Memory B cell (primary cell): ENCODE measurements at regions not wholly inside any gene's neighbourhood (a gene's known extent, or its start where the extent isn't known, plus 50 kb on each side); places are given as distances from the start of the nearest gene placed in this dataset.
"Not testable (repeated sequence)": the region's sequence is repeated elsewhere in the genome, so short reads cannot be mapped to it uniquely, and the experiment has no call there.

Experiments used
- ATAC-seq: fragments of 150-1000 bp; cut with Tn5 transposase; 2 replicates; pipeline ENCODE4 v1.10.0; 2021; ENCODE audit warnings: low read depth, mild to moderate bottlenecking, moderate library complexity
- DNase-seq, 2 donors: peaks; one replicate each; pipeline ENCODE4 v3.0.0; 2022; ENCODE audit warnings: low spot score in 2 of 2
- H3K27ac Mint-ChIP-seq: one replicate; pipeline ENCODE4 v1.8.0; 2022; ENCODE audit warnings: mild to moderate bottlenecking, moderate library complexity, mixed read lengths
- H3K27me3 Mint-ChIP-seq: one replicate; pipeline ENCODE4 v1.8.0; 2022; ENCODE audit warnings: mixed read lengths
- H3K36me3 Mint-ChIP-seq: one replicate; pipeline ENCODE4 v1.8.0; 2022; ENCODE audit warnings: mild to moderate bottlenecking, mixed read lengths
- H3K4me1 Mint-ChIP-seq: one replicate; pipeline ENCODE4 v1.8.0; 2022; ENCODE audit warnings: mixed read lengths
- H3K4me3 Mint-ChIP-seq: one replicate; pipeline ENCODE4 v1.8.0; 2022; ENCODE audit warnings: mild to moderate bottlenecking, moderate library complexity, mixed read lengths
- H3K9me3 Mint-ChIP-seq: one replicate; pipeline ENCODE4 v1.8.0; 2022; ENCODE audit warnings: mixed read lengths

- H3K36me3 Mint-ChIP-seq: no peaks in the 10 kb centered on the region
- H3K27me3 Mint-ChIP-seq: peaks cover 6% of the 10 kb centered on the region
- no peaks in the 10 kb centered on the region for H3K9me3 Mint-ChIP-seq
- ATAC-seq (no peak), DNase-seq (no peak)
- no peaks in the 10 kb centered on the region for H3K4me1 Mint-ChIP-seq
- no peak overlapping the region for H3K27ac Mint-ChIP-seq
- H3K4me3 Mint-ChIP-seq: no peak overlapping the region
These were observed 84.8 kb upstream of the CPHXL start for GRCh38 chr16:75811020-75811634.

GRCh38 chr16:75818491-75818890 is 92.2 kb upstream of the CPHXL start:
- ATAC-seq (no peak), DNase-seq (no peak)
- Mint-ChIP-seq H3K27ac (no peak overlapping the region), H3K4me1 (peaks cover 2% of the 10 kb centered on the region), H3K36me3 (no peaks in the 10 kb centered on the region), H3K4me3 (no peak overlapping the region), H3K9me3 (peaks cover 1% of the 10 kb centered on the region), H3K27me3 (peaks cover 8% of the 10 kb centered on the region)

- Mint-ChIP-seq H3K27me3 (peaks cover 6% of the 10 kb centered on the region), H3K4me1 (peaks cover 2% of the 10 kb centered on the region), H3K4me3 (no peak overlapping the region), H3K36me3 (peaks cover 2% of the 10 kb centered on the region), H3K9me3 (peaks cover 3% of the 10 kb centered on the region), H3K27ac (no peak overlapping the region)
- DNase-seq (no peak), ATAC-seq (no peak)
These were observed 94.4 kb upstream of the CPHXL start for GRCh38 chr16:75820672-75821071.

- Mint-ChIP-seq H3K36me3 (peaks cover 2% of the 10 kb centered on the region), H3K9me3 (peaks cover 6% of the 10 kb centered on the region), H3K4me3 (no peak overlapping the region), H3K4me1 (peaks cover 2% of the 10 kb centered on the region), H3K27me3 (peaks cover 6% of the 10 kb centered on the region), H3K27ac (no peak overlapping the region)
- DNase-seq (no peak), ATAC-seq (no peak)
These were observed 94.8 kb upstream of the CPHXL start for GRCh38 chr16:75821117-75821516.

GRCh38 chr16:75825750-75826149 is 99.5 kb upstream of the CPHXL start:
- not testable (repeated sequence) for H3K4me3 Mint-ChIP-seq, ATAC-seq, H3K27me3 Mint-ChIP-seq, H3K27ac Mint-ChIP-seq, H3K4me1 Mint-ChIP-seq, H3K36me3 Mint-ChIP-seq, DNase-seq
- H3K9me3 Mint-ChIP-seq: peaks cover 17% of the 10 kb centered on the region

- H3K4me1 Mint-ChIP-seq, H3K4me3 Mint-ChIP-seq, ATAC-seq, DNase-seq, H3K27me3 Mint-ChIP-seq, H3K36me3 Mint-ChIP-seq, H3K27ac Mint-ChIP-seq: not testable (repeated sequence)
- H3K9me3 Mint-ChIP-seq: peaks cover 19% of the 10 kb centered on the region
These were observed 101.2 kb upstream of the CPHXL start for GRCh38 chr16:75827372-75828038.

- not testable (repeated sequence) for H3K27ac Mint-ChIP-seq, H3K4me3 Mint-ChIP-seq, DNase-seq, H3K4me1 Mint-ChIP-seq, H3K36me3 Mint-ChIP-seq, ATAC-seq
- H3K27me3 Mint-ChIP-seq: peaks cover 11% of the 10 kb centered on the region
- peaks cover 19% of the 10 kb centered on the region for H3K9me3 Mint-ChIP-seq
These were observed 107.1 kb upstream of the CPHXL start for GRCh38 chr16:75833385-75833784.

GRCh38 chr16:75836347-75837010 is 110.2 kb upstream of the CPHXL start:
- ATAC-seq: no peak
- H3K27me3 Mint-ChIP-seq: peaks cover 11% of the 10 kb centered on the region
- no peak for DNase-seq
- no peak overlapping the region for H3K27ac Mint-ChIP-seq
- H3K4me1 Mint-ChIP-seq: no peaks in the 10 kb centered on the region
- H3K36me3 Mint-ChIP-seq: no peaks in the 10 kb centered on the region
- H3K9me3 Mint-ChIP-seq: peaks cover 7% of the 10 kb centered on the region
- H3K4me3 Mint-ChIP-seq: no peak overlapping the region

- peaks cover 11% of the 10 kb centered on the region for H3K27me3 Mint-ChIP-seq
- no peak for ATAC-seq
- H3K4me3 Mint-ChIP-seq: no peak overlapping the region
- H3K27ac Mint-ChIP-seq: no peak overlapping the region
- DNase-seq: no peak
- H3K4me1 Mint-ChIP-seq: no peaks in the 10 kb centered on the region
- peaks cover 7% of the 10 kb centered on the region for H3K9me3 Mint-ChIP-seq
- no peaks in the 10 kb centered on the region for H3K36me3 Mint-ChIP-seq
These were observed 111.0 kb upstream of the CPHXL start for GRCh38 chr16:75837264-75837663.

GRCh38 chr16:75837681-75838080 is 111.4 kb upstream of the CPHXL start:
- Mint-ChIP-seq H3K4me1 (no peaks in the 10 kb centered on the region), H3K4me3 (no peak overlapping the region), H3K27ac (no peak overlapping the region), H3K36me3 (no peaks in the 10 kb centered on the region), H3K27me3 (peaks cover 11% of the 10 kb centered on the region), H3K9me3 (peaks cover 7% of the 10 kb centered on the region)
- no peak for DNase-seq
- ATAC-seq: no peak

- DNase-seq: no peak
- no peak overlapping the region for H3K4me3 Mint-ChIP-seq
- H3K36me3 Mint-ChIP-seq: no peaks in the 10 kb centered on the region
- H3K27me3 Mint-ChIP-seq: peaks cover 6% of the 10 kb centered on the region
- no peak overlapping the region for H3K27ac Mint-ChIP-seq
- peaks cover 2% of the 10 kb centered on the region for H3K9me3 Mint-ChIP-seq
- no peaks in the 10 kb centered on the region for H3K4me1 Mint-ChIP-seq
- no peak for ATAC-seq
These were observed 115.2 kb upstream of the CPHXL start for GRCh38 chr16:75841517-75841916.

- Mint-ChIP-seq H3K36me3 (no peaks in the 10 kb centered on the region), H3K27me3 (no peaks in the 10 kb centered on the region), H3K4me1 (no peaks in the 10 kb centered on the region), H3K4me3 (no peak overlapping the region), H3K9me3 (peaks cover 2% of the 10 kb centered on the region), H3K27ac (no peak overlapping the region)
- DNase-seq: no peak
- no peak for ATAC-seq
These were observed 120.9 kb upstream of the CPHXL start for GRCh38 chr16:75847172-75847571.

- no peak overlapping the region for H3K4me3 Mint-ChIP-seq
- no peak overlapping the region for H3K27ac Mint-ChIP-seq
- no peaks in the 10 kb centered on the region for H3K4me1 Mint-ChIP-seq
- no peaks in the 10 kb centered on the region for H3K36me3 Mint-ChIP-seq
- no peak for ATAC-seq
- no peak for DNase-seq
- H3K9me3 Mint-ChIP-seq: no peaks in the 10 kb centered on the region
- peaks cover 6% of the 10 kb centered on the region for H3K27me3 Mint-ChIP-seq
These were observed 127.9 kb upstream of the CPHXL start for GRCh38 chr16:75854152-75854551.

- ATAC-seq (no peak), DNase-seq (no peak)
- Mint-ChIP-seq H3K9me3 (no peaks in the 10 kb centered on the region), H3K4me1 (no peaks in the 10 kb centered on the region), H3K27ac (no peak overlapping the region), H3K27me3 (peaks cover 4% of the 10 kb centered on the region), H3K4me3 (no peak overlapping the region), H3K36me3 (no peaks in the 10 kb centered on the region)
These were observed 134.2 kb upstream of the CPHXL start for GRCh38 chr16:75860326-75861053.
